ENCODE measurements at regions not wholly inside any gene's neighbourhood (a gene's known extent, or its start where the extent isn't known, plus 50 kb on each side); places are given as distances from the start of the nearest gene placed in this dataset.

GRCh38 chr7:18413447-18413846, 82.1 kb upstream of the HDAC9 start:
- H2BK5ac ChIP-seq (ENCODE audit: low read depth, low read length, poor library complexity, severe bottlenecking), result no peak overlapping the region
- H3K14ac ChIP-seq (ENCODE audit: low read length in 2 of 2), result no peak overlapping the region
- no peak overlapping the region for H2BK12ac ChIP-seq (ENCODE audit: low read length in 2 of 2)
- no peaks in the 10 kb centered on the region for H3K36me3 ChIP-seq (ENCODE audit: control insufficient read depth in 1 of 2, insufficient read depth in 2 of 2, low read depth in 1 of 2, low read length in 2 of 2)
- H4K8ac ChIP-seq (ENCODE audit: low read length), result no peak overlapping the region
- no CpG with 5 or more reads among the region's 1 CpG for WGBS
- no peak overlapping the region for H3K23ac ChIP-seq (ENCODE audit: low read length in 2 of 2)
- H2AK5ac ChIP-seq (ENCODE audit: low read length, severe bottlenecking), result no peak overlapping the region
- H3K4ac ChIP-seq (ENCODE audit: low read depth in 1 of 2, low read length in 2 of 2), result no peak overlapping the region
- no peaks in the 10 kb centered on the region for H3K4me1 ChIP-seq (ENCODE audit: control insufficient read depth, insufficient read depth, low read depth, low read length)
- no peaks in the 10 kb centered on the region for H3K9me3 ChIP-seq (ENCODE audit: control insufficient read depth, low read length)
- no peak overlapping the region for H3K9ac ChIP-seq (ENCODE audit: low read length)
- no peak overlapping the region for H4K91ac ChIP-seq (ENCODE audit: low read length)
- no peak overlapping the region for H3K4me2 ChIP-seq (ENCODE audit: low read length, poor library complexity, severe bottlenecking)
- no peak for DNase-seq
- no peaks in the 10 kb centered on the region for H3K79me1 ChIP-seq (replicated peaks; ENCODE audit: low read length, poor library complexity, severe bottlenecking)
- H3K18ac ChIP-seq (ENCODE audit: low read depth in 1 of 2, low read length in 2 of 2), result no peak overlapping the region
- no peak overlapping the region for H2BK15ac ChIP-seq (ENCODE audit: low read depth, poor library complexity, severe bottlenecking)
- H2AFZ ChIP-seq (ENCODE audit: low read depth, low read length), result no peak overlapping the region
- no peaks in the 10 kb centered on the region for H3K27me3 ChIP-seq (ENCODE audit: control insufficient read depth in 1 of 2, insufficient read depth in 1 of 2, low read length in 2 of 2)
- H2BK120ac ChIP-seq (ENCODE audit: low read depth, low read length), result no peak overlapping the region
- no peak overlapping the region for H3K27ac ChIP-seq (ENCODE audit: low read length, poor library complexity, severe bottlenecking)
- no peak overlapping the region for H3K4me3 ChIP-seq (ENCODE audit: insufficient read depth in 1 of 2, low read depth in 1 of 2, low read length in 2 of 2)

GRCh38 chr7:18414885-18415284, 80.7 kb upstream of the HDAC9 start:
- H4K91ac ChIP-seq (ENCODE audit: low read length), result no peak overlapping the region
- H2BK120ac ChIP-seq (ENCODE audit: low read depth, low read length), result no peak overlapping the region
- H4K8ac ChIP-seq (ENCODE audit: low read length), result no peak overlapping the region
- DNase-seq, result no peak
- H3K27me3 ChIP-seq (ENCODE audit: control insufficient read depth in 1 of 2, insufficient read depth in 1 of 2, low read length in 2 of 2), result no peaks in the 10 kb centered on the region
- H3K14ac ChIP-seq (ENCODE audit: low read length in 2 of 2), result no peak overlapping the region
- H3K4ac ChIP-seq (ENCODE audit: low read depth in 1 of 2, low read length in 2 of 2), result no peak overlapping the region
- no peak overlapping the region for H2BK5ac ChIP-seq (ENCODE audit: low read depth, low read length, poor library complexity, severe bottlenecking)
- H3K36me3 ChIP-seq (ENCODE audit: control insufficient read depth in 1 of 2, insufficient read depth in 2 of 2, low read depth in 1 of 2, low read length in 2 of 2), result no peaks in the 10 kb centered on the region
- H2AK5ac ChIP-seq (ENCODE audit: low read length, severe bottlenecking), result no peak overlapping the region
- no peaks in the 10 kb centered on the region for H3K79me1 ChIP-seq (replicated peaks; ENCODE audit: low read length, poor library complexity, severe bottlenecking)
- H3K27ac ChIP-seq (ENCODE audit: low read length, poor library complexity, severe bottlenecking), result no peak overlapping the region
- no peak overlapping the region for H3K23ac ChIP-seq (ENCODE audit: low read length in 2 of 2)
- H3K4me3 ChIP-seq (ENCODE audit: insufficient read depth in 1 of 2, low read depth in 1 of 2, low read length in 2 of 2), result no peak overlapping the region
- no peaks in the 10 kb centered on the region for H3K4me1 ChIP-seq (ENCODE audit: control insufficient read depth, insufficient read depth, low read depth, low read length)
- no peak overlapping the region for H3K4me2 ChIP-seq (ENCODE audit: low read length, poor library complexity, severe bottlenecking)
- no peak overlapping the region for H2BK15ac ChIP-seq (ENCODE audit: low read depth, poor library complexity, severe bottlenecking)
- no peak overlapping the region for H3K9ac ChIP-seq (ENCODE audit: low read length)
- no peaks in the 10 kb centered on the region for H3K9me3 ChIP-seq (ENCODE audit: control insufficient read depth, low read length)
- H2AFZ ChIP-seq (ENCODE audit: low read depth, low read length), result no peak overlapping the region
- 92% methylated on average over 7 of the region's 7 CpGs for WGBS
- H3K18ac ChIP-seq (ENCODE audit: low read depth in 1 of 2, low read length in 2 of 2), result no peak overlapping the region
- no peak overlapping the region for H2BK12ac ChIP-seq (ENCODE audit: low read length in 2 of 2)

DNA sequence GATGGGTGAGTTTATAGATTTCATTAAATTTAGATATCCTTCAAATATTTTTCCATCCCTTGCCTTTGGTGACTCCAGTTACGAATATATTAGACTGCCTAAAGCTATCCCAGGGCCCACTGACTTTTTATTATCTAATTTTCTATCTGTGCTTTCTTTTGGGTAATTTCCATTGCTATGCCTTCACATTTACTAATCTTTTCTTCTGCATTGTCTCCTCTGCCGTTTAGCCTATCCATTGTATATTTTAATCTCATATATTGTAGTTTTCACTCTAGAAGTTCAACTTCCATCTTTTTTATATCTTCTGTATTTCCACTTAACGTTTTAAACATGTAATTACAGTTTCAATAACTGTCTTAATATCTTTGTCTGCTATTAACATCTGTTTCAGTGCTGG, 78.6 kb upstream of the HDAC9 start:
- Histone ChIP-seq H3K27ac (ENCODE audit: low read length, poor library complexity, severe bottlenecking) (no peak overlapping the region), H3K36me3 (ENCODE audit: control insufficient read depth in 1 of 2, insufficient read depth in 2 of 2, low read depth in 1 of 2, low read length in 2 of 2) (no peaks in the 10 kb centered on the region), H3K9me3 (ENCODE audit: control insufficient read depth, low read length) (no peaks in the 10 kb centered on the region), H3K79me1 (replicated peaks; ENCODE audit: low read length, poor library complexity, severe bottlenecking) (no peaks in the 10 kb centered on the region), H4K8ac (ENCODE audit: low read length) (no peak overlapping the region), H2BK12ac (ENCODE audit: low read length in 2 of 2) (no peak overlapping the region), H3K23ac (ENCODE audit: low read length in 2 of 2) (no peak overlapping the region), H3K4me2 (ENCODE audit: low read length, poor library complexity, severe bottlenecking) (no peak overlapping the region), H2AK5ac (ENCODE audit: low read length, severe bottlenecking) (no peak overlapping the region), H2BK120ac (ENCODE audit: low read depth, low read length) (no peak overlapping the region), H3K4me1 (ENCODE audit: control insufficient read depth, insufficient read depth, low read depth, low read length) (no peaks in the 10 kb centered on the region), H2AFZ (ENCODE audit: low read depth, low read length) (no peak overlapping the region), H3K18ac (ENCODE audit: low read depth in 1 of 2, low read length in 2 of 2) (no peak overlapping the region), H3K14ac (ENCODE audit: low read length in 2 of 2) (no peak overlapping the region), H3K9ac (ENCODE audit: low read length) (no peak overlapping the region), H3K27me3 (ENCODE audit: control insufficient read depth in 1 of 2, insufficient read depth in 1 of 2, low read length in 2 of 2) (no peaks in the 10 kb centered on the region), H3K4ac (ENCODE audit: low read depth in 1 of 2, low read length in 2 of 2) (no peak overlapping the region), H2BK15ac (ENCODE audit: low read depth, poor library complexity, severe bottlenecking) (no peak overlapping the region), H2BK5ac (ENCODE audit: low read depth, low read length, poor library complexity, severe bottlenecking) (no peak overlapping the region), H3K4me3 (ENCODE audit: insufficient read depth in 1 of 2, low read depth in 1 of 2, low read length in 2 of 2) (no peak overlapping the region), H4K91ac (ENCODE audit: low read length) (no peak overlapping the region)
- 89% methylated on average over 2 of the region's 3 CpGs for WGBS
- no peak for DNase-seq

DNA sequence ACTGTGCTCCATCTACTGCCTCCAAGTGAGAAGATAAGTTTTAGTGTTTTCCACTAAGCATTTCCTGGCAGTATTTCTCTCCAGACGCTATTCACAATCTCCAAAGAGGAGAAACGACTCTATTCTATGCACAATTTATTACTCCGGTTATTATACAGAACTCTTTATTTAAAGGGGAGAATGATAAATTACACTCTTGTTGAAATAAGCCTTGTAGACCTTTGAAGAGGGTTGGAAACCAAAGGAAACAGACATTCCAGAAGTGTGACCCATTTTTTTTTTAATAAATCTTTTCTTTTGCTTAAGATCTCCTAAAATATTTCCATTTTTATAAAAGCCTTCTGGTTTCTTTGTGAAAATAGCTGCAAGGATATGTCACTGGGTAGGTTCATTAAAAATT, 76.1 kb upstream of the HDAC9 start:
- Histone ChIP-seq H2BK120ac (ENCODE audit: low read depth, low read length) (no peak overlapping the region), H2BK15ac (ENCODE audit: low read depth, poor library complexity, severe bottlenecking) (no peak overlapping the region), H3K4me3 (ENCODE audit: insufficient read depth in 1 of 2, low read depth in 1 of 2, low read length in 2 of 2) (no peak overlapping the region), H3K4me2 (ENCODE audit: low read length, poor library complexity, severe bottlenecking) (no peak overlapping the region), H3K9me3 (ENCODE audit: control insufficient read depth, low read length) (no peaks in the 10 kb centered on the region), H2AK5ac (ENCODE audit: low read length, severe bottlenecking) (no peak overlapping the region), H3K27me3 (ENCODE audit: control insufficient read depth in 1 of 2, insufficient read depth in 1 of 2, low read length in 2 of 2) (no peaks in the 10 kb centered on the region), H3K4ac (ENCODE audit: low read depth in 1 of 2, low read length in 2 of 2) (no peak overlapping the region), H3K27ac (ENCODE audit: low read length, poor library complexity, severe bottlenecking) (no peak overlapping the region), H4K91ac (ENCODE audit: low read length) (no peak overlapping the region), H4K8ac (ENCODE audit: low read length) (no peak overlapping the region), H2BK5ac (ENCODE audit: low read depth, low read length, poor library complexity, severe bottlenecking) (no peak overlapping the region), H3K18ac (ENCODE audit: low read depth in 1 of 2, low read length in 2 of 2) (peak overlapping the region in 1 of 2 experiments; percentile 14), H3K79me1 (replicated peaks; ENCODE audit: low read length, poor library complexity, severe bottlenecking) (no peaks in the 10 kb centered on the region), H2AFZ (ENCODE audit: low read depth, low read length) (no peak overlapping the region), H3K36me3 (ENCODE audit: control insufficient read depth in 1 of 2, insufficient read depth in 2 of 2, low read depth in 1 of 2, low read length in 2 of 2) (no peaks in the 10 kb centered on the region), H3K4me1 (ENCODE audit: control insufficient read depth, insufficient read depth, low read depth, low read length) (peaks cover 2% of the 10 kb centered on the region), H3K14ac (ENCODE audit: low read length in 2 of 2) (no peak overlapping the region), H2BK12ac (ENCODE audit: low read length in 2 of 2) (no peak overlapping the region), H3K9ac (ENCODE audit: low read length) (no peak overlapping the region), H3K23ac (ENCODE audit: low read length in 2 of 2) (no peak overlapping the region)
- DNase-seq, result no peak
- WGBS, result no CpG with 5 or more reads among the region's 3 CpGs
